Glutamatergic neuron (in vitro differentiated cells): ENCODE measurements at regions not wholly inside any gene's neighbourhood (a gene's known extent, or its start where the extent isn't known, plus 50 kb on each side); places are given as distances from the start of the nearest gene placed in this dataset.

Experiments used
- DNase-seq: peaks from one replicate; pipeline ENCODE4 v3.0.0; 2022
- H3K27ac Mint-ChIP-seq: one replicate; pipeline ENCODE4 v1.8.0; 2020; ENCODE audit warnings: mild to moderate bottlenecking, mixed read lengths, inconsistent platforms; ENCODE audit not compliant: unreplicated experiment
- H3K27me3 Mint-ChIP-seq: one replicate; pipeline ENCODE4 v1.8.0; 2020; ENCODE audit warnings: mild to moderate bottlenecking, moderate library complexity, mixed read lengths, inconsistent platforms; ENCODE audit not compliant: unreplicated experiment
- H3K36me3 Mint-ChIP-seq: one replicate; pipeline ENCODE4 v1.8.0; 2020; ENCODE audit warnings: mild to moderate bottlenecking, mixed read lengths, inconsistent platforms; ENCODE audit not compliant: unreplicated experiment
- H3K4me1 Mint-ChIP-seq: one replicate; pipeline ENCODE4 v1.8.0; 2020; ENCODE audit warnings: mild to moderate bottlenecking, low read depth, mixed read lengths, inconsistent platforms; ENCODE audit not compliant: unreplicated experiment
- H3K4me3 Mint-ChIP-seq: one replicate; pipeline ENCODE4 v1.8.0; 2020; ENCODE audit warnings: mild to moderate bottlenecking, mixed read lengths, inconsistent platforms; ENCODE audit not compliant: unreplicated experiment
- H3K9me3 Mint-ChIP-seq: one replicate; pipeline ENCODE4 v1.8.0; 2020; ENCODE audit warnings: mild to moderate bottlenecking, moderate library complexity, mixed read lengths, inconsistent platforms; ENCODE audit not compliant: unreplicated experiment
- CTCF ChIP-seq: fragments of 200-600 bp; sonication (generic); IDR thresholded peaks from one replicate; pipeline ENCODE4 v1.5.0; 2021; ENCODE audit not compliant: partially characterized antibody, unreplicated experiment

DNA sequence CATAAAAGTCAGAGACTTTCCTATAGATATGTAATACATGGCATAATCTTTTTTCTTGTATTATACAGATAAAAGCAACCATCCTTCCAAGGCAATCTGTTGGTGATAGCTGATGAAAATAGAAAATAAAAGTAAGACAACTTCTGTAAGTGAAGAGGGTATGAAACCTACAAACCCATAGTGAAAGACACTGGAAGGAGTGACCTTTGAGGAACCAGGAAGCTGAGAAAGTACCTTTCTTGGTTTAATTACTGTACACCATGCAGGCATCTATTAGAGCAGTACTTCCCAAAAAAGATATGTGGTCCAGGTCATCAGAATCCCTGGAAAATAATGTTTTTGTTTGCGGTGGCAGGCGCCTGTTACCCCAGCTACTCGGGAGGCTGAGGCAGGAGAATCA is 906.6 kb upstream of the KLHL29 start:
- no peak overlapping the region for H3K27ac Mint-ChIP-seq
- H3K4me3 Mint-ChIP-seq = no peak overlapping the region
- H3K36me3 Mint-ChIP-seq = peaks cover 10% of the 10 kb centered on the region
- peaks cover 8% of the 10 kb centered on the region for H3K9me3 Mint-ChIP-seq
- no peaks in the 10 kb centered on the region for H3K27me3 Mint-ChIP-seq
- no peak for DNase-seq
- no peak for TF ChIP-seq CTCF
- peaks cover 4% of the 10 kb centered on the region for H3K4me1 Mint-ChIP-seq

GRCh38 chr2:22481486-22482259 is 903.3 kb upstream of the KLHL29 start:
- Mint-ChIP-seq H3K27me3 (no peaks in the 10 kb centered on the region), H3K36me3 (peaks cover 5% of the 10 kb centered on the region), H3K4me3 (no peak overlapping the region), H3K27ac (no peak overlapping the region), H3K9me3 (peaks cover 6% of the 10 kb centered on the region), H3K4me1 (peaks cover 4% of the 10 kb centered on the region)
- DNase-seq = no peak
- no peak for TF ChIP-seq CTCF

DNA sequence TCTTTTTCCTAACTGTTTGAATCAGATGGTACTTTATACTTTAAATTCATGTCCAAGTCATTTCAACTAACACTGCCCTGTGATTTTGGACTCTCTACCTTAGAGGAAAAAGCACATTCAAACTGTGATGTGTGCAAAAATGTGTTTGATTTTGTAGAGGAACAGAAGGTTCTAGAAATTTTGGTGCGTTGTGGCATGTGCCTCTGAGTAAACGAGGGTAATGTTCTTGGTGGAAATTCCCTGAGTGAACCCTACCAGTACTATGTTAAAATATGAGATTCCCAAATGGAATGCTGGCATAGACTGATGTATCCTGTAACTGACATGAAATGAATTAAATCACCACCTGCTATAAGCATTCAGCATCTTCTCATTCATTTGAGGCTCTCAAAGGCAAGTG is 901.9 kb upstream of the KLHL29 start:
- Mint-ChIP-seq H3K27me3 (no peaks in the 10 kb centered on the region), H3K9me3 (peaks cover 3% of the 10 kb centered on the region), H3K36me3 (peaks cover under 1% of the 10 kb centered on the region), H3K4me1 (peaks cover 4% of the 10 kb centered on the region), H3K27ac (no peak overlapping the region), H3K4me3 (no peak overlapping the region)
- DNase-seq = no peak
- TF ChIP-seq CTCF = no peak

GRCh38 chr2:22485486-22485885 is 899.5 kb upstream of the KLHL29 start:
- no peak for TF ChIP-seq CTCF
- Mint-ChIP-seq H3K27ac (no peak overlapping the region), H3K27me3 (no peaks in the 10 kb centered on the region), H3K4me3 (no peak overlapping the region), H3K9me3 (peaks cover 3% of the 10 kb centered on the region), H3K4me1 (peaks cover 4% of the 10 kb centered on the region), H3K36me3 (peaks cover 7% of the 10 kb centered on the region)
- DNase-seq = no peak

DNA sequence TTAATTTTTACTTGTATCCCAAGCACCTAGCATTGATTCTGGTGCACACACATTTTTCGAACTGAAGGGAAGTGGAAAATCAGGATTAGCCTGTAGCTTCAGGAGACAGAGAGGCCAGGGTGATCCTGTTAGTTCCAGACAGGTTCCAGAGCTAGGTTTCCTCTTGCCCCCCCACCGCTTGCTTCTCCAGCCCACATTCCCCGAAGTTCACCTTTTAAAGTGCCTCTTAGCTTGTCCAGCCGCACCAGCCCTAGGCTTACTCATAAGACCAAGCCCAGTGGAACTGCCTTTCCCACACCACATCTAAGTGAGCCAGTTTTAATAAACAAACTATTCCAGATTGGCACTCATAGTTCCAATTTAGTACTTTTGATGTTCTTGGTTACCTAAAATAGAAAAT is 898.6 kb upstream of the KLHL29 start:
- no peak for DNase-seq
- peaks cover 7% of the 10 kb centered on the region for H3K36me3 Mint-ChIP-seq

More for the DNA sequence above, 898.6 kb upstream of the KLHL29 start:
- no peak overlapping the region for H3K4me3 Mint-ChIP-seq
- peaks cover 3% of the 10 kb centered on the region for H3K4me1 Mint-ChIP-seq
- no peak overlapping the region for H3K27ac Mint-ChIP-seq
- TF ChIP-seq CTCF = no peak
- no peaks in the 10 kb centered on the region for H3K27me3 Mint-ChIP-seq
- no peaks in the 10 kb centered on the region for H3K9me3 Mint-ChIP-seq
